Thoracic aorta (tissue), 2 donors: ENCODE measurements at regions not wholly inside any gene's neighbourhood (a gene's known extent, or its start where the extent isn't known, plus 50 kb on each side); places are given as distances from the start of the nearest gene placed in this dataset.

Experiments used
- ATAC-seq: fragments of 150-250 bp; one replicate; pipeline ENCODE4 v1.8.0; 2017; ENCODE audit warnings: low read depth; ENCODE audit not compliant: insufficient number of reproducible peaks, low FRiP score
- DNase-seq: peaks from one replicate; pipeline ENCODE4 v3.0.0-alpha.2; 2020; ENCODE audit warnings: low spot score
- H3K27ac ChIP-seq, 2 donors: fragments of 200-600 bp; sonication (generic); 1 replicate in 1 of 2; 2 replicates in 1 of 2; pipeline ENCODE4 v1.5.1; 2016; ENCODE audit warnings: mild to moderate bottlenecking in 2 of 2, moderate library complexity in 2 of 2
- H3K27me3 ChIP-seq: fragments of 200-600 bp; sonication (generic); replicated peaks from 2 replicates; pipeline ENCODE4 v1.6.0; 2016; ENCODE audit warnings: mild to moderate bottlenecking; ENCODE audit not compliant: insufficient read depth
- H3K36me3 ChIP-seq: fragments of 200-600 bp; sonication (generic); one replicate; pipeline ENCODE4 v1.5.1; 2016
- H3K4me1 ChIP-seq, 2 donors: fragments of 200-600 bp; sonication (generic); 1 replicate in 1 of 2; 2 replicates in 1 of 2; pipeline versions ENCODE4 v1.5.1 to v1.6.0; 2016; ENCODE audit warnings: low read depth in 2 of 2, mild to moderate bottlenecking in 1 of 2; ENCODE audit not compliant: control insufficient read depth in 1 of 2
- H3K4me3 ChIP-seq: fragments of 200-600 bp; sonication (generic); 2 replicates; pipeline ENCODE4 v1.5.1; 2016; ENCODE audit warnings: mild to moderate bottlenecking
- H3K9me3 ChIP-seq: fragments of 200-600 bp; sonication (generic); 2 replicates; pipeline ENCODE4 v1.5.1; 2016
- TF ChIP-seq, protein P1 (sequence below): fragments of 200-600 bp; sonication (generic); IDR thresholded peaks from one replicate; pipeline ENCODE4 v1.5.1; 2019; ENCODE audit warnings: antibody characterized with exemption

DNA sequence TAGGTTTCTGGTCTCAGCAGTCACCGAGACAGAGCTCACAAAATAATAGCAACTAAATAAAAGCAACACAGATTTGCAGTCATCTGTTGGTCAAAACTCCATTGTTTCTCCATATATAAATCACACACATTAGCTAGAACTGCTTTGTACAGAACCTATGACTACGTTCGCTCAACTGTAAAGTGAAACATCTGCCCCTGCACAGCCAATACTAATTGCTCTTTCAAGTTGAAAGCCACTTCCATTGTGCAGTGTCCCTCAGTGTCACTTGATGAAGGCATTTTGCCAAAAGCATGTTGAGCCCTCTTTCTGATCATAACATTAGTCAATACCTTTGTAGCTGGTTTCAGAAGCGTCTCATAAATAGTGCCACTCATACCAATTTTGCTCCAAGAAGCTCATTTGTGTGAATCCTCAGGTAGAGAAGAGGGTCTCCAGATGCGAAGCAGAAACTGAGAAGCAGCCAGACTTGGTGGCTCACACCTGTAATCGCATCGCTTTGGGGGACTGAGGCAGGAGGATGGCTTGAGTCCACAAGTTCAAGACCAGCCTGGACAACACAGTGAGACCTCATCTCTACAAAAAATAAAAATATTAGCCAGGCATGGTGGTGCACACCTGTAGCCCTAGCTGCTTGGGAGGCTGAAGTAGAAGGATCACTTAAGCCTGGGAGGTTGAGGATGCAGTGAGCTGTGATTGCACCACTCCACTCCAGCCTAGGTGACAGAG, 68.9 kb downstream of the PERP start:
- no peak overlapping the region for H3K27ac ChIP-seq
- DNase-seq: no peak
- TF ChIP-seq, protein P1, sequence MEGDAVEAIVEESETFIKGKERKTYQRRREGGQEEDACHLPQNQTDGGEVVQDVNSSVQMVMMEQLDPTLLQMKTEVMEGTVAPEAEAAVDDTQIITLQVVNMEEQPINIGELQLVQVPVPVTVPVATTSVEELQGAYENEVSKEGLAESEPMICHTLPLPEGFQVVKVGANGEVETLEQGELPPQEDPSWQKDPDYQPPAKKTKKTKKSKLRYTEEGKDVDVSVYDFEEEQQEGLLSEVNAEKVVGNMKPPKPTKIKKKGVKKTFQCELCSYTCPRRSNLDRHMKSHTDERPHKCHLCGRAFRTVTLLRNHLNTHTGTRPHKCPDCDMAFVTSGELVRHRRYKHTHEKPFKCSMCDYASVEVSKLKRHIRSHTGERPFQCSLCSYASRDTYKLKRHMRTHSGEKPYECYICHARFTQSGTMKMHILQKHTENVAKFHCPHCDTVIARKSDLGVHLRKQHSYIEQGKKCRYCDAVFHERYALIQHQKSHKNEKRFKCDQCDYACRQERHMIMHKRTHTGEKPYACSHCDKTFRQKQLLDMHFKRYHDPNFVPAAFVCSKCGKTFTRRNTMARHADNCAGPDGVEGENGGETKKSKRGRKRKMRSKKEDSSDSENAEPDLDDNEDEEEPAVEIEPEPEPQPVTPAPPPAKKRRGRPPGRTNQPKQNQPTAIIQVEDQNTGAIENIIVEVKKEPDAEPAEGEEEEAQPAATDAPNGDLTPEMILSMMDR: no peak
- H3K9me3 ChIP-seq: no peaks in the 10 kb centered on the region
- H3K4me3 ChIP-seq: no peak overlapping the region
- no peaks in the 10 kb centered on the region for H3K4me1 ChIP-seq
- no peaks in the 10 kb centered on the region for H3K36me3 ChIP-seq
- no peak for ATAC-seq
- no peaks in the 10 kb centered on the region for H3K27me3 ChIP-seq
